Panc1 (cell line): ENCODE measurements at regions not wholly inside any gene's neighbourhood (a gene's known extent, or its start where the extent isn't known, plus 50 kb on each side); places are given as distances from the start of the nearest gene placed in this dataset.

Source experiments
- POLR2AphosphoS5 ChIP-seq: IDR thresholded peaks from 2 replicates; pipeline ENCODE4 v1.6.1; 2012; ENCODE audit warnings: mild to moderate bottlenecking, low read depth, low read length, moderate library complexity
- SIN3A ChIP-seq: IDR thresholded peaks from 2 replicates; pipeline ENCODE4 v1.6.1; 2012; ENCODE audit warnings: low read depth, mild to moderate bottlenecking, low read length, moderate library complexity, borderline replicate concordance; ENCODE audit not compliant: insufficient read depth
- TCF7L2 ChIP-seq: IDR thresholded peaks from 2 replicates; pipeline ENCODE4 v1.6.1; 2011; ENCODE audit warnings: mild to moderate bottlenecking, low read depth, low read length, inconsistent platforms
- TF ChIP-seq, protein P1 (sequence below): fragments of 450-650 bp; IDR thresholded peaks from 2 replicates; pipeline ENCODE4 v1.5.1; 2017; ENCODE audit warnings: mild to moderate bottlenecking
- TF ChIP-seq, protein P2 (sequence below), 2 experiments: IDR thresholded peaks; 2 replicates each; pipeline ENCODE4 v1.6.1; 2011 to 2012; ENCODE audit warnings: low read depth in 2 of 2, control low read depth in 1 of 2, low read length in 1 of 2, mild to moderate bottlenecking in 1 of 2, moderate library complexity in 1 of 2; ENCODE audit not compliant: insufficient read depth in 1 of 2

DNA sequence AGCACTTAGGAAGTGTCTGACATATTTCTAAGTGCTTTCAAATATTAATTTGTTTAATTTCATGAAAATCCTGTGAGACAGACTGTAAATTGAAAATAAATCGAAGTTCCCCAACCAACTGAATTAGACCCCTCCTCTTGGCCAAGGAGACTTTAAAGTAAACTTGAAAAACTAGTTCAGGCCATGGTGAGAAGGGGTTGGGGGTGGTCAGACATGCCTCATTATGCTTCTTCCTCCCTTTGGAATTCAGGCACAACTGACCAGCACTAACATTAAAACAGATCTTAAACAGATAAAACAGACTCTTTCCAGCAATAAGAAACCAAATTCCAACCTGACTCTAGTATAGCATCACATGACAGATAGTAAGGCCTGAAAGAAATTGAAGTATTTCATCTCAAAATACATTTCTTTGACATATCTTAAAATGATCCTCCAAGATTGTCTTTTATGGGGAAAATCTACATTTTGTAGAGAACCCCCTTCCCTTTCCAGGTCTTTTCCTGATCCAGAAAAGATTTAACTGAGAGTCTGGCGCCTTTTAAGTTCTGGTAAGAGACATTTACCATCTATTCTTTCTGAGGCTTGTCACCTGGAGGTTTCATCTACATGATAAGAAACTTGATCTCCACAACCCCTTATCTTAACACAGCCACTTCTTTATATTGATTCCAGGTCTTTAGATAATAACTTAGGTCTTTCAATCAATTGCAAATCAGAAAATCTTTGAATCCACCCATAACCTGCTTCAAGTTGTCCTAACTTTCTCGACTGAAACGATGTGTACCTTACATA lies 336.5 kb downstream of the PCDH20 start:
- TF ChIP-seq, protein P1, sequence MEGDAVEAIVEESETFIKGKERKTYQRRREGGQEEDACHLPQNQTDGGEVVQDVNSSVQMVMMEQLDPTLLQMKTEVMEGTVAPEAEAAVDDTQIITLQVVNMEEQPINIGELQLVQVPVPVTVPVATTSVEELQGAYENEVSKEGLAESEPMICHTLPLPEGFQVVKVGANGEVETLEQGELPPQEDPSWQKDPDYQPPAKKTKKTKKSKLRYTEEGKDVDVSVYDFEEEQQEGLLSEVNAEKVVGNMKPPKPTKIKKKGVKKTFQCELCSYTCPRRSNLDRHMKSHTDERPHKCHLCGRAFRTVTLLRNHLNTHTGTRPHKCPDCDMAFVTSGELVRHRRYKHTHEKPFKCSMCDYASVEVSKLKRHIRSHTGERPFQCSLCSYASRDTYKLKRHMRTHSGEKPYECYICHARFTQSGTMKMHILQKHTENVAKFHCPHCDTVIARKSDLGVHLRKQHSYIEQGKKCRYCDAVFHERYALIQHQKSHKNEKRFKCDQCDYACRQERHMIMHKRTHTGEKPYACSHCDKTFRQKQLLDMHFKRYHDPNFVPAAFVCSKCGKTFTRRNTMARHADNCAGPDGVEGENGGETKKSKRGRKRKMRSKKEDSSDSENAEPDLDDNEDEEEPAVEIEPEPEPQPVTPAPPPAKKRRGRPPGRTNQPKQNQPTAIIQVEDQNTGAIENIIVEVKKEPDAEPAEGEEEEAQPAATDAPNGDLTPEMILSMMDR: no peak
- TF ChIP-seq, protein P2, sequence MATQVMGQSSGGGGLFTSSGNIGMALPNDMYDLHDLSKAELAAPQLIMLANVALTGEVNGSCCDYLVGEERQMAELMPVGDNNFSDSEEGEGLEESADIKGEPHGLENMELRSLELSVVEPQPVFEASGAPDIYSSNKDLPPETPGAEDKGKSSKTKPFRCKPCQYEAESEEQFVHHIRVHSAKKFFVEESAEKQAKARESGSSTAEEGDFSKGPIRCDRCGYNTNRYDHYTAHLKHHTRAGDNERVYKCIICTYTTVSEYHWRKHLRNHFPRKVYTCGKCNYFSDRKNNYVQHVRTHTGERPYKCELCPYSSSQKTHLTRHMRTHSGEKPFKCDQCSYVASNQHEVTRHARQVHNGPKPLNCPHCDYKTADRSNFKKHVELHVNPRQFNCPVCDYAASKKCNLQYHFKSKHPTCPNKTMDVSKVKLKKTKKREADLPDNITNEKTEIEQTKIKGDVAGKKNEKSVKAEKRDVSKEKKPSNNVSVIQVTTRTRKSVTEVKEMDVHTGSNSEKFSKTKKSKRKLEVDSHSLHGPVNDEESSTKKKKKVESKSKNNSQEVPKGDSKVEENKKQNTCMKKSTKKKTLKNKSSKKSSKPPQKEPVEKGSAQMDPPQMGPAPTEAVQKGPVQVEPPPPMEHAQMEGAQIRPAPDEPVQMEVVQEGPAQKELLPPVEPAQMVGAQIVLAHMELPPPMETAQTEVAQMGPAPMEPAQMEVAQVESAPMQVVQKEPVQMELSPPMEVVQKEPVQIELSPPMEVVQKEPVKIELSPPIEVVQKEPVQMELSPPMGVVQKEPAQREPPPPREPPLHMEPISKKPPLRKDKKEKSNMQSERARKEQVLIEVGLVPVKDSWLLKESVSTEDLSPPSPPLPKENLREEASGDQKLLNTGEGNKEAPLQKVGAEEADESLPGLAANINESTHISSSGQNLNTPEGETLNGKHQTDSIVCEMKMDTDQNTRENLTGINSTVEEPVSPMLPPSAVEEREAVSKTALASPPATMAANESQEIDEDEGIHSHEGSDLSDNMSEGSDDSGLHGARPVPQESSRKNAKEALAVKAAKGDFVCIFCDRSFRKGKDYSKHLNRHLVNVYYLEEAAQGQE (IDR thresholded peaks at IDR 0.05; ENCODE audit: insufficient read depth in 1 of 2, low read depth in 2 of 2, low read length in 1 of 2): no peak
- TF ChIP-seq POLR2AphosphoS5 (no peak), SIN3A (no peak), TCF7L2 (no peak)
